HepG2 (cell line): ENCODE measurements at regions not wholly inside any gene's neighbourhood (a gene's known extent, or its start where the extent isn't known, plus 50 kb on each side); places are given as distances from the start of the nearest gene placed in this dataset.
"Not testable (repeated sequence)": the region's sequence is repeated elsewhere in the genome, so short reads cannot be mapped to it uniquely, and the experiment has no call there.

ENCODE experiments used
- ATAC-seq: fragments of 200-7000 bp; cut with Tn5 transposase; 3 replicates; pipeline ENCODE4 v1.9.1; 2020; ENCODE audit warnings: mild to moderate bottlenecking, moderate library complexity
- BruUV-seq: library from RNA; stranded (reverse); fragments of 400-500 nt; replicated peaks from 2 replicates; lab custom pipeline; 2021; lab: Mats Ljungman, UMichigan
- CTCF ChIA-PET: fragments of 300-600 bp; formaldehyde crosslinking; extraction: SDS; loops from one replicate; lab custom pipeline; 2021; ENCODE audit warnings: low total read pairs, inconsistent platforms, low intra/inter-chr PET ratio; lab: Yijun Ruan, JAX
- POLR2A ChIA-PET: fragments of 350-600 bp; sonication (Branson Sonifier 250); formaldehyde crosslinking; loops from one replicate; lab custom pipeline; 2020; ENCODE audit warnings: antibody characterized with exemption, inconsistent platforms; lab: Yijun Ruan, JAX
- DNase-seq: peaks from one replicate; pipeline ENCODE4 v3.0.0-alpha.2; 2015; ENCODE audit warnings: low spot score
- FAIRE-seq: peaks from 3 replicates; lab custom pipeline; 2011; peaks lifted over from hg19 to GRCh38; lab: Jason Lieb, UNC
- H2AFZ ChIP-seq: one replicate; pipeline ENCODE4 v1.6.1; 2011; ENCODE audit warnings: low read length, inconsistent platforms
- H3K27ac ChIP-seq: fragments of 300-600 bp; 3 replicates; pipeline ENCODE4 v1.8.0; 2011; ENCODE audit warnings: mixed run types, mild to moderate bottlenecking, mixed read lengths, low read length, inconsistent platforms; ENCODE audit not compliant: insufficient read depth; ENCODE audit errors: extremely low read length
- H3K27me3 ChIP-seq, 2 experiments: fragments of 200-600 bp in 1 of 2; 2 replicates in 1 of 2; 3 replicates in 1 of 2; pipeline versions ENCODE4 v1.6.0 to v1.8.0; 2011; ENCODE audit warnings: low read length in 2 of 2, mild to moderate bottlenecking in 2 of 2, moderate library complexity in 2 of 2, inconsistent platforms in 1 of 2; ENCODE audit not compliant: insufficient read depth in 2 of 2, control insufficient read depth in 1 of 2
- H3K36me3 ChIP-seq, 2 experiments: fragments of 200-600 bp in 1 of 2; replicated peaks in 1 of 2; 2 replicates in 1 of 2; 3 replicates in 1 of 2; pipeline versions ENCODE4 v1.5.1 to v1.8.0; 2011; ENCODE audit warnings: low read length in 2 of 2, inconsistent platforms in 1 of 2; ENCODE audit not compliant: insufficient read depth in 2 of 2, control insufficient read depth in 1 of 2
- H3K4me1 ChIP-seq: 2 replicates; pipeline ENCODE4 v1.5.1; 2012; ENCODE audit warnings: low read length, inconsistent platforms; ENCODE audit not compliant: insufficient read depth
- H3K4me2 ChIP-seq: 2 replicates; pipeline ENCODE4 v1.6.0; 2011; ENCODE audit warnings: low read depth, low read length, inconsistent platforms
- H3K4me3 ChIP-seq, 3 experiments: fragments of 200-600 bp in 1 of 3; sonication (generic), shearing (Covaris generic) in 1 of 3; replicated peaks in 1 of 3; 2 replicates each; pipeline ENCODE4 v1.5.1; 2011 to 2016; ENCODE audit warnings: low read length in 3 of 3, inconsistent platforms in 2 of 3, low read depth in 2 of 3, mild to moderate bottlenecking in 2 of 3, control low read depth in 1 of 3, mixed read lengths in 1 of 3; ENCODE audit not compliant: insufficient read depth in 1 of 3
- H3K79me2 ChIP-seq: one replicate; pipeline ENCODE4 v1.6.1; 2011; ENCODE audit warnings: low read length, inconsistent platforms; ENCODE audit not compliant: insufficient read depth
- H3K9ac ChIP-seq: 2 replicates; pipeline ENCODE4 v1.6.0; 2011; ENCODE audit warnings: mild to moderate bottlenecking, low read depth, low read length, inconsistent platforms; ENCODE audit not compliant: insufficient read depth
- H3K9me3 ChIP-seq: 2 replicates; pipeline ENCODE4 v1.5.1; 2012; ENCODE audit warnings: mild to moderate bottlenecking, low read length
- H4K20me1 ChIP-seq: 2 replicates; pipeline ENCODE4 v1.6.0; 2011; ENCODE audit warnings: inconsistent platforms, mild to moderate bottlenecking, low read length, moderate library complexity; ENCODE audit not compliant: insufficient read depth
- ARID5B ChIP-seq: IDR thresholded peaks from 2 replicates; pipeline ENCODE4 v1.4.0; 2020; ENCODE audit warnings: mild to moderate bottlenecking, missing genetic modification reagents
- FOXA1 ChIP-seq, 2 experiments: fragments of 450-650 bp in 1 of 2; sonication (generic) in 1 of 2; formaldehyde crosslinking in 1 of 2; IDR thresholded peaks; 2 replicates each; pipeline versions ENCODE4 v1.4.0 to v1.6.1; 2016 to 2020; ENCODE audit warnings: missing genetic modification reagents in 1 of 2
- FOXA3 ChIP-seq: IDR thresholded peaks from 2 replicates; pipeline ENCODE4 v1.6.1; 2016; ENCODE audit warnings: missing genetic modification reagents, missing compliant biosample characterization
- FOXK1 ChIP-seq: sonication (generic); formaldehyde crosslinking; IDR thresholded peaks from 2 replicates; pipeline ENCODE4 v1.4.0; 2020; ENCODE audit warnings: low read depth, missing genetic modification reagents, borderline replicate concordance
- FOXP1 ChIP-seq, 2 experiments: fragments of 450-650 bp in 1 of 2; IDR thresholded peaks; 2 replicates each; pipeline ENCODE4 v1.6.1; 2017 to 2018; ENCODE audit warnings: antibody characterized with exemption in 1 of 2
- NAIF1 ChIP-seq: sonication (generic); formaldehyde crosslinking; IDR thresholded peaks from 2 replicates; pipeline ENCODE4 v1.5.0; 2020; ENCODE audit warnings: mild to moderate bottlenecking, missing genetic modification reagents, borderline replicate concordance
- SIN3A ChIP-seq: IDR thresholded peaks from 2 replicates; pipeline ENCODE4 v1.6.1; 2011; ENCODE audit warnings: low read depth, mild to moderate bottlenecking, control low read depth, low read length, borderline replicate concordance
- TFAP4 ChIP-seq: sonication (generic); IDR thresholded peaks from 2 replicates; pipeline ENCODE4 v1.6.1; 2016; ENCODE audit warnings: low read depth, borderline replicate concordance
- ZNF687 ChIP-seq: sonication (generic); formaldehyde crosslinking; IDR thresholded peaks from 2 replicates; pipeline ENCODE4 v1.5.1; 2020; ENCODE audit warnings: mild to moderate bottlenecking, missing genetic modification reagents, moderate library complexity
- WGBS: methylation state at CpG from one replicate; pipeline ENCODE4 v1.1.6; 2017; ENCODE audit warnings: low lambda C conversion rate; 5-methylcytosine and 5-hydroxymethylcytosine counted together
- in situ Hi-C: cut with HindIII; loops from 2 replicates; pipeline ENCODE4 v1.10.0; 2017; ENCODE audit warnings: low pct_unique_long_range_greater_than_20kb; ENCODE audit not compliant: extremely low pct_ligation_motif_present
- intact Hi-C: fragments of 100-400 bp; cut with micrococcal nuclease; formaldehyde crosslinking; loops from one replicate; pipeline ENCODE4 v1.10.0; 2022; ENCODE audit not compliant: unreplicated experiment

GRCh38 chr6:80517525-80517924, 411.1 kb downstream of the BCKDHB start:
- POLR2A ChIA-PET = no interaction called here
- no TSS peak for BruUV-seq
- FAIRE-seq (no peak), ATAC-seq (no peak), DNase-seq (no peak)
- Histone ChIP-seq H4K20me1 (no peaks in the 10 kb centered on the region), H3K27me3 (no peaks in the 10 kb centered on the region), H3K4me3 (no peak overlapping the region), H3K36me3 (no peaks in the 10 kb centered on the region), H3K27ac (no peak overlapping the region), H3K4me2 (no peak overlapping the region), H2AFZ (no peak overlapping the region), H3K9ac (no peak overlapping the region), H3K9me3 (no peaks in the 10 kb centered on the region), H3K79me2 (no peaks in the 10 kb centered on the region), H3K4me1 (no peaks in the 10 kb centered on the region)
- TF ChIP-seq ZNF687 (CRISPR knock-in tag) (no peak), SIN3A (no peak)
- CTCF ChIA-PET = no interaction called here
- WGBS = 43% methylated on average over 2 of the region's 2 CpGs
- in situ Hi-C loops (no loop called here), intact Hi-C loops (no loop called here)

- CTCF ChIA-PET, intact Hi-C loops, H3K9me3 ChIP-seq: not testable (repeated sequence)
These were observed 404.1 kb downstream of the BCKDHB start for GRCh38 chr6:80510521-80510920.

More at GRCh38 chr6:80510521-80510920, 404.1 kb downstream of the BCKDHB start:
- H3K4me2 ChIP-seq, H3K27me3 ChIP-seq, H3K4me3 ChIP-seq, BruUV-seq, H4K20me1 ChIP-seq, H3K27ac ChIP-seq, ATAC-seq, H2AFZ ChIP-seq, FAIRE-seq, H3K79me2 ChIP-seq, POLR2A ChIA-PET, DNase-seq, in situ Hi-C loops, H3K9ac ChIP-seq, H3K36me3 ChIP-seq: not testable (repeated sequence)
- 23% methylated on average over 1 of the region's 1 CpG for WGBS
- TF ChIP-seq FOXK1 = peak; percentile 41; the same call in 1 of the 2 replicates
- peak; percentile 12; the same call in 1 of the 2 replicates for TF ChIP-seq ARID5B (CRISPR knock-in tag)
- TF ChIP-seq FOXA1 (IDR thresholded peaks at IDR 0.05) = peak; percentile 38; the same call in 1 of the 2 replicates
- TF ChIP-seq FOXA1 (CRISPR knock-in tag; IDR thresholded peaks at IDR 0.05) = 0 out of 2 replicates have a peak, but pooled peaks have one; percentile 27
- TF ChIP-seq NAIF1 (CRISPR knock-in tag) = 0 out of 2 replicates have a peak, but pooled peaks have one; percentile 25
- TF ChIP-seq TFAP4 = peak; percentile 40; the same call in 1 of the 2 replicates
- TF ChIP-seq FOXP1 (IDR thresholded peaks at IDR 0.05) = peak; percentile 32; the same call in 1 of the 2 replicates
- peak; percentile 78 for TF ChIP-seq FOXP1 (CRISPR knock-in tag; IDR thresholded peaks at IDR 0.05)
- TF ChIP-seq FOXA3 (CRISPR knock-in tag) = peak; percentile 72
- H3K4me1 ChIP-seq = peaks cover 35% of the 10 kb centered on the region
